Right lobe of liver (tissue), 6 donors: ENCODE measurements at regions not wholly inside any gene's neighbourhood (a gene's known extent, or its start where the extent isn't known, plus 50 kb on each side); places are given as distances from the start of the nearest gene placed in this dataset.

Source experiments
- ATAC-seq, 4 donors: fragments of 200-7000 bp; cut with Tn5 transposase; one replicate each; pipeline ENCODE4 v1.9.1; 2020; ENCODE audit warnings: mild to moderate bottlenecking in 4 of 4, moderate library complexity in 4 of 4
- DNase-seq, 3 donors: peaks; one replicate each; pipeline ENCODE4 v3.0.0-alpha.2; 2020
- H3K27ac ChIP-seq, 3 donors: fragments of 200-600 bp; one replicate each; pipeline ENCODE4 v1.8.0; 2022
- H3K27me3 ChIP-seq, 2 donors: fragments of 200-600 bp; one replicate each; pipeline ENCODE4 v1.8.0; 2022
- H3K36me3 ChIP-seq, 4 donors: fragments of 200-600 bp; sonication (generic) in 1 of 4; one replicate each; pipeline versions ENCODE4 v1.5.1 to v1.8.0; 2017 to 2022; ENCODE audit warnings: control low read depth in 1 of 4
- H3K4me1 ChIP-seq, 4 donors: fragments of 200-600 bp; sonication (generic) in 1 of 4; one replicate each; pipeline versions ENCODE4 v1.5.1 to v1.8.0; 2017 to 2022; ENCODE audit warnings: control low read depth in 1 of 4
- H3K4me3 ChIP-seq, 3 donors: fragments of 200-600 bp; one replicate each; pipeline ENCODE4 v1.8.0; 2022
- H3K9me3 ChIP-seq, 4 donors: fragments of 200-600 bp; sonication (generic) in 1 of 4; one replicate each; pipeline versions ENCODE4 v1.5.1 to v1.8.0; 2017 to 2022; ENCODE audit warnings: control low read depth in 1 of 4
- POLR2A ChIP-seq: fragments of 450-650 bp; IDR thresholded peaks from one replicate; pipeline ENCODE4 v1.6.1; 2017; ENCODE audit warnings: antibody characterized with exemption, mild to moderate bottlenecking
- WGBS: methylation state at CpG from one replicate; pipeline ENCODE4 v1.1.6; 2018; ENCODE audit warnings: low coverage, low lambda C conversion rate; ENCODE audit not compliant: insufficient coverage; ENCODE audit errors: missing lambda C conversion rate; 5-methylcytosine and 5-hydroxymethylcytosine counted together
- intact Hi-C, 2 donors: fragments of 100-400 bp; cut with DNase I; formaldehyde crosslinking; loops; one replicate each; pipeline versions ENCODE4 v1.11.2 to v1.14.1; 2022
- TF ChIP-seq, protein P1 (sequence below), 4 donors: fragments of 200-600 bp in 3 of 4; fragments of 450-650 bp in 1 of 4; IDR thresholded peaks; one replicate each; pipeline versions ENCODE4 v1.5.1 to v1.8.0; 2016 to 2022; ENCODE audit warnings: antibody characterized with exemption in 4 of 4, mild to moderate bottlenecking in 2 of 4
- donor health status: DM: no; HTN: yes; CAD: no.
- donor health status: DM: no; HTN: no; CAD: no.
- donor health status: DM: no; HTN: no; CAD: no.
- donor health status: DM: no; HTN: yes; CAD: no.
- donor health status: DM: no; HTN: yes; CAD: no.

- TF ChIP-seq, protein P1, sequence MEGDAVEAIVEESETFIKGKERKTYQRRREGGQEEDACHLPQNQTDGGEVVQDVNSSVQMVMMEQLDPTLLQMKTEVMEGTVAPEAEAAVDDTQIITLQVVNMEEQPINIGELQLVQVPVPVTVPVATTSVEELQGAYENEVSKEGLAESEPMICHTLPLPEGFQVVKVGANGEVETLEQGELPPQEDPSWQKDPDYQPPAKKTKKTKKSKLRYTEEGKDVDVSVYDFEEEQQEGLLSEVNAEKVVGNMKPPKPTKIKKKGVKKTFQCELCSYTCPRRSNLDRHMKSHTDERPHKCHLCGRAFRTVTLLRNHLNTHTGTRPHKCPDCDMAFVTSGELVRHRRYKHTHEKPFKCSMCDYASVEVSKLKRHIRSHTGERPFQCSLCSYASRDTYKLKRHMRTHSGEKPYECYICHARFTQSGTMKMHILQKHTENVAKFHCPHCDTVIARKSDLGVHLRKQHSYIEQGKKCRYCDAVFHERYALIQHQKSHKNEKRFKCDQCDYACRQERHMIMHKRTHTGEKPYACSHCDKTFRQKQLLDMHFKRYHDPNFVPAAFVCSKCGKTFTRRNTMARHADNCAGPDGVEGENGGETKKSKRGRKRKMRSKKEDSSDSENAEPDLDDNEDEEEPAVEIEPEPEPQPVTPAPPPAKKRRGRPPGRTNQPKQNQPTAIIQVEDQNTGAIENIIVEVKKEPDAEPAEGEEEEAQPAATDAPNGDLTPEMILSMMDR (IDR thresholded peaks at IDR 0.05), result no peak
- TF ChIP-seq POLR2A, result no peak
- H3K4me3 ChIP-seq, result no peak overlapping the region
- no peaks in the 10 kb centered on the region for H3K36me3 ChIP-seq
- no peaks in the 10 kb centered on the region for H3K4me1 ChIP-seq
- no peak for ATAC-seq
- 9% methylated on average over 1 of the region's 1 CpG for WGBS
- intact Hi-C loops, result no loop called here
- no peak for DNase-seq
- no peaks in the 10 kb centered on the region for H3K27me3 ChIP-seq
- no peaks in the 10 kb centered on the region for H3K9me3 ChIP-seq
- no peak overlapping the region for H3K27ac ChIP-seq
Measured at GRCh38 chr5:51214746-51215145, 168.5 kb upstream of the ISL1 start.

DNA sequence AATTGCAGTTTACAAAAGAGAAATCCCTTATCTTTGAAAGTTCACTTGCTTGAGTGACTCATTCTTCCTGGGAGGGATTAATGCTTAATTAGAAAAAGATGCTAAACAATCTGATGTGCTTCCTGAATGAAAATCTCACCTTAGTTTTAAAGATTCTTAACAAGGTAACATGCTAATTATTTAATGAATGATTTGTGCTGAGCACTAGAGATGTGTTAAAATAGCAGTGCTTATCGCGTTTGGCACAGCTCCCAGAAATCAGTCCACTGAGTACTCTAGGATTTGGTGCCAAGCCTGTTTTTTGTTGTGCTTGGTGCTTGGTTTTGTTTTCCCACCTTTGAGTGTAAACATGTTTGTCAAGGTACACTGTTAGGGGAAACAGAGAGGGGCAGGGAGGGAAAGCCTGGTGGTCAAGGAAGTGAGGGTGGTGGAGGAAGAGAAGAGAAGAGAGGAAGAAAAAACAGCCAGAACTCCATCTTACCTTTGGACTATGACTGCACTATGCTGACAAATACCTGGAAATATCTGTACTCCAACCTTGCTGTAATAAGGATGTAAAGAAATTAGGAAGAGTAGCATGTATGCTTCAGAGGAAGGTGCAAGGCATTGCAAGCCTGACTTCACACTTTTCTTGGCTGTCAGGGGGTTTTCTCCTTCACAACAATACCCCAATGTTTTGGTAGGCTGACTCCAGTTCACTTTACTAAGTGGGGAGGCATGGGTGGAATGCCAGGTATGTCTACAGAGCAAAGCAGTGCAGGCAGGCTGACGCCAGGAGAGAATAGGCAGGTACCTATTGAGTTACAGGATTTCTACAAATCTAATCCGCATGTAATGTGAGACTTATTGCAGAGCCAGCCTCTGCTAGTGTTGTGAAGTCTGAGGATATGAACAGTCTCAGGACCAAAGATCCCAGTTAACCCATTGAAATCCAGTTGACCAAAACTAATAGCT, 157.2 kb upstream of the ISL1 start:
- ATAC-seq (peak; percentile 45 to 95 (median 68)), DNase-seq (peak in 2 of 3 donors; percentile 26 to 51)
- Histone ChIP-seq H3K4me1 (peaks cover 0 to 6% (median 0%) of the 10 kb centered on the region in 4 donors), H3K9me3 (no peaks in the 10 kb centered on the region), H3K36me3 (no peaks in the 10 kb centered on the region), H3K27ac (no peak overlapping the region), H3K27me3 (no peaks in the 10 kb centered on the region), H3K4me3 (no peak overlapping the region)
- intact Hi-C loops, result no loop called here
- TF ChIP-seq, protein P1 (IDR thresholded peaks at IDR 0.05), result no peak
- no peak for TF ChIP-seq POLR2A
- WGBS, result 17% methylated on average over 4 of the region's 4 CpGs

- Histone ChIP-seq H3K36me3 (no peaks in the 10 kb centered on the region), H3K27ac (no peak overlapping the region), H3K4me1 (peaks cover 0 to 6% (median 0%) of the 10 kb centered on the region in 4 donors), H3K4me3 (no peak overlapping the region), H3K27me3 (no peaks in the 10 kb centered on the region), H3K9me3 (no peaks in the 10 kb centered on the region)
- 71% methylated on average over 5 of the region's 5 CpGs for WGBS
- ATAC-seq (no peak), DNase-seq (no peak)
- intact Hi-C loops, result no loop called here
- TF ChIP-seq, protein P1 (IDR thresholded peaks at IDR 0.05), result no peak
- no peak for TF ChIP-seq POLR2A
Measured at GRCh38 chr5:51227963-51228470, 155.2 kb upstream of the ISL1 start.

- no peaks in the 10 kb centered on the region for H3K9me3 ChIP-seq
- no peak overlapping the region for H3K4me3 ChIP-seq
- no peaks in the 10 kb centered on the region for H3K36me3 ChIP-seq
- DNase-seq (no peak), ATAC-seq (no peak)
- H3K27me3 ChIP-seq, result no peaks in the 10 kb centered on the region
- H3K27ac ChIP-seq, result no peak overlapping the region
- intact Hi-C loops, result no loop called here
- peaks cover 0 to 6% (median 0%) of the 10 kb centered on the region in 4 donors for H3K4me1 ChIP-seq
- TF ChIP-seq POLR2A, result no peak
- TF ChIP-seq, protein P1 (IDR thresholded peaks at IDR 0.05), result no peak
Measured at GRCh38 chr5:51230336-51230735, 152.9 kb upstream of the ISL1 start.
